Heart left ventricle (tissue), 16 donors: ENCODE measurements at regions not wholly inside any gene's neighbourhood (a gene's known extent, or its start where the extent isn't known, plus 50 kb on each side); places are given as distances from the start of the nearest gene placed in this dataset.

ENCODE experiments used
- ATAC-seq, 4 donors: fragments of 200-7000 bp; cut with Tn5 transposase; one replicate each; pipeline ENCODE4 v1.9.1; 2020 to 2022; ENCODE audit warnings: moderate library complexity in 4 of 4, mild to moderate bottlenecking in 3 of 4, moderate number of reproducible peaks in 1 of 4
- DNase-seq, 5 donors: peaks; one replicate each; pipeline ENCODE4 v3.0.0-alpha.2; 2020
- H3K27ac ChIP-seq, 12 donors: fragments of 200-600 bp; sonication (generic) in 4 of 12; one replicate each; pipeline versions ENCODE4 v1.5.0 to v1.8.0; 2016 to 2022; ENCODE audit warnings: mild to moderate bottlenecking in 2 of 12
- H3K27me3 ChIP-seq, 9 donors: fragments of 200-600 bp; sonication (generic) in 2 of 9; one replicate each; pipeline versions ENCODE4 v1.5.1 to v1.8.0; 2016 to 2022; ENCODE audit warnings: mild to moderate bottlenecking in 3 of 9
- H3K36me3 ChIP-seq, 9 donors: fragments of 200-600 bp; sonication (generic) in 2 of 9; one replicate each; pipeline versions ENCODE4 v1.5.0 to v1.8.0; 2018 to 2022; ENCODE audit warnings: mild to moderate bottlenecking in 2 of 9
- H3K4me1 ChIP-seq, 12 donors: fragments of 200-600 bp; sonication (generic) in 4 of 12; one replicate each; pipeline versions ENCODE4 v1.5.0 to v1.8.0; 2016 to 2022; ENCODE audit warnings: mild to moderate bottlenecking in 3 of 12
- H3K4me3 ChIP-seq, 12 donors: fragments of 200-600 bp; sonication (generic) in 4 of 12; one replicate each; pipeline versions ENCODE4 v1.5.0 to v1.8.0; 2017 to 2022; ENCODE audit warnings: mild to moderate bottlenecking in 9 of 12, moderate library complexity in 4 of 12
- H3K9me3 ChIP-seq, 12 donors: fragments of 200-600 bp; sonication (generic) in 4 of 12; one replicate each; pipeline versions ENCODE4 v1.5.0 to v1.8.0; 2016 to 2022; ENCODE audit warnings: mild to moderate bottlenecking in 1 of 12
- POLR2A ChIP-seq, 2 donors: fragments of 450-650 bp; IDR thresholded peaks; one replicate each; pipeline ENCODE4 v1.6.1; 2017; ENCODE audit warnings: antibody characterized with exemption in 2 of 2, mild to moderate bottlenecking in 2 of 2, moderate library complexity in 2 of 2
- WGBS, 4 donors: extraction: QIAGEN DNeasy Blood & Tissue Kit in 2 of 4; methylation state at CpG; one replicate each; pipeline versions ENCODE4 v1.1.5 to v1.1.7; 2013 to 2018; 5-methylcytosine and 5-hydroxymethylcytosine counted together
- intact Hi-C, 10 donors: fragments of 100-400 bp; cut with DNase I; formaldehyde crosslinking; loops; one replicate each; pipeline versions ENCODE4 v1.11.1 to v1.14.2; 2022
- TF ChIP-seq, protein P1 (sequence below), 12 donors: fragments of 200-600 bp; sonication (generic) in 4 of 12; IDR thresholded peaks; one replicate each; pipeline versions ENCODE4 v1.5.0 to v1.8.0; 2018 to 2022; ENCODE audit warnings: antibody characterized with exemption in 12 of 12, mild to moderate bottlenecking in 5 of 12
- donor health status: ischemic (EF 13 %, LVEDD 7.1; RV severe dilation, severe dysfunction).
- donor health status: healthy with polysubstance abuse.
- donor health status: DM: no; HTN: yes; CAD: no.
- donor health status: DM: no; HTN: no; CAD: no.
- donor health status: ischemic (EF 25% LVEDD 6.9; RV normal size, moderate dysfunction).
- donor health status: ischemic (EF 25% LVEDD 5.7; RV mildly dilated, moderate dysfunction).
- donor health status: healthy.
- donor health status: DM: yes; HTN: yes; CAD: no.
- donor health status: ischemic (EF 35%, LVEDD 5.7; RV mildly dilated, moderate dysfunction).
- donor health status: nonischemic (EF 11% LVEDD 7.7; RV severe dilation, severe dysfunction).
- donor health status: DM: yes; HTN: yes; CAD: no.
- donor health status: PGD.
- donor health status: ischemic (EF 29% LVEDD 5.4; RV normal size, mild dysfunction).
- donor health status: nonischemic (EF 23%, LVEDD 6.1; RV moderate dilation, normal function).

- H3K27ac ChIP-seq: no peak overlapping the region
- TF ChIP-seq, protein P1, sequence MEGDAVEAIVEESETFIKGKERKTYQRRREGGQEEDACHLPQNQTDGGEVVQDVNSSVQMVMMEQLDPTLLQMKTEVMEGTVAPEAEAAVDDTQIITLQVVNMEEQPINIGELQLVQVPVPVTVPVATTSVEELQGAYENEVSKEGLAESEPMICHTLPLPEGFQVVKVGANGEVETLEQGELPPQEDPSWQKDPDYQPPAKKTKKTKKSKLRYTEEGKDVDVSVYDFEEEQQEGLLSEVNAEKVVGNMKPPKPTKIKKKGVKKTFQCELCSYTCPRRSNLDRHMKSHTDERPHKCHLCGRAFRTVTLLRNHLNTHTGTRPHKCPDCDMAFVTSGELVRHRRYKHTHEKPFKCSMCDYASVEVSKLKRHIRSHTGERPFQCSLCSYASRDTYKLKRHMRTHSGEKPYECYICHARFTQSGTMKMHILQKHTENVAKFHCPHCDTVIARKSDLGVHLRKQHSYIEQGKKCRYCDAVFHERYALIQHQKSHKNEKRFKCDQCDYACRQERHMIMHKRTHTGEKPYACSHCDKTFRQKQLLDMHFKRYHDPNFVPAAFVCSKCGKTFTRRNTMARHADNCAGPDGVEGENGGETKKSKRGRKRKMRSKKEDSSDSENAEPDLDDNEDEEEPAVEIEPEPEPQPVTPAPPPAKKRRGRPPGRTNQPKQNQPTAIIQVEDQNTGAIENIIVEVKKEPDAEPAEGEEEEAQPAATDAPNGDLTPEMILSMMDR (IDR thresholded peaks at IDR 0.05): no peak
- TF ChIP-seq POLR2A (IDR thresholded peaks at IDR 0.05): no peak
- H3K27me3 ChIP-seq: no peaks in the 10 kb centered on the region
- ATAC-seq (no peak), DNase-seq (no peak)
- no peak overlapping the region for H3K4me3 ChIP-seq
- no peaks in the 10 kb centered on the region for H3K9me3 ChIP-seq
- 76 to 86% (median 80%) methylated on average over 3 of the region's 3 CpGs for WGBS, 4 donors
- intact Hi-C loops: no loop called here
- H3K36me3 ChIP-seq: no peaks in the 10 kb centered on the region
- H3K4me1 ChIP-seq: no peaks in the 10 kb centered on the region
Measured at GRCh38 chr12:59007620-59008019, 87.3 kb upstream of the LRIG3 start.

GRCh38 chr12:59005193-59005955, 85.1 kb upstream of the LRIG3 start:
- 48 to 73% (median 69%) methylated on average over 4 of the region's 4 CpGs for WGBS, 4 donors
- TF ChIP-seq POLR2A (IDR thresholded peaks at IDR 0.05): no peak
- TF ChIP-seq, protein P1 (IDR thresholded peaks at IDR 0.05): no peak
- no peaks in the 10 kb centered on the region for H3K27me3 ChIP-seq
- H3K9me3 ChIP-seq: no peaks in the 10 kb centered on the region
- H3K4me3 ChIP-seq: no peak overlapping the region
- intact Hi-C loops: no loop called here
- ATAC-seq (no peak), DNase-seq (no peak)
- no peak overlapping the region for H3K27ac ChIP-seq
- H3K4me1 ChIP-seq: no peaks in the 10 kb centered on the region
- H3K36me3 ChIP-seq: no peaks in the 10 kb centered on the region

DNA sequence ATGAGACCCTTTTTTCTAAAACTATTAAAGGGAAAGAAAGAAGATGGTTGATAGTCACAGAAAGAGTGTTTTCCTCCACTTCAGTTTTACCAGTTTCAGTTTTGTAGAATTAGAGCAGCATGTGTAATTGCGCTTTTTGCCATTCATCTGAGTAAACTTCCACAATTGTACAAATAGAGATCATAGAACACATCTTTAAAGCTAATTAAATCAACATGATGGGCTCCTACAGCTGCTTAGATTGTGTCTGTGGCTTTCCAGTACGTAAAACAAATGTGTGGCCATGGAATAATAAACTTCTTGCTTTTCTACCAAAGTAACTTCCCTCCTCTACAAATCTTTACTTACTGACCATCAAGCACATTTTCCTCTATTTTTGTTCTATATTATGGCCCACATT, 84.2 kb upstream of the LRIG3 start:
- H3K36me3 ChIP-seq: no peaks in the 10 kb centered on the region
- intact Hi-C loops: no loop called here
- no peaks in the 10 kb centered on the region for H3K27me3 ChIP-seq
- H3K9me3 ChIP-seq: no peaks in the 10 kb centered on the region
- H3K4me3 ChIP-seq: no peak overlapping the region
- ATAC-seq (no peak), DNase-seq (no peak)
- no peaks in the 10 kb centered on the region for H3K4me1 ChIP-seq
- TF ChIP-seq, protein P1 (IDR thresholded peaks at IDR 0.05): no peak
- no peak for TF ChIP-seq POLR2A (IDR thresholded peaks at IDR 0.05)
- 90 to 96% (median 91%) methylated on average over 2 of the region's 2 CpGs for WGBS, 4 donors
- H3K27ac ChIP-seq: no peak overlapping the region

GRCh38 chr12:58995666-58996363, 75.5 kb upstream of the LRIG3 start:
- Histone ChIP-seq H3K9me3 (no peaks in the 10 kb centered on the region), H3K36me3 (no peaks in the 10 kb centered on the region), H3K27me3 (no peaks in the 10 kb centered on the region), H3K4me1 (no peaks in the 10 kb centered on the region), H3K27ac (no peak overlapping the region), H3K4me3 (no peak overlapping the region)
- DNase-seq (no peak), ATAC-seq (no peak)
- no peak for TF ChIP-seq POLR2A (IDR thresholded peaks at IDR 0.05)
- TF ChIP-seq, protein P1 (IDR thresholded peaks at IDR 0.05): no peak
- intact Hi-C loops: no loop called here
- WGBS, 4 donors: 93 to 95% (median 94%) methylated on average over 3 of the region's 3 CpGs
